ENCODE measurements at regions not wholly inside any gene's neighbourhood (a gene's known extent, or its start where the extent isn't known, plus 50 kb on each side); places are given as distances from the start of the nearest gene placed in this dataset.
"Not testable (repeated sequence)": the region's sequence is repeated elsewhere in the genome, so short reads cannot be mapped to it uniquely, and the experiment has no call there.

GRCh38 chr9:22189471-22189870, 180.4 kb upstream of the CDKN2B start:
- H3K36me3 Mint-ChIP-seq (ENCODE audit: low read depth) = no peaks in the 10 kb centered on the region
- H3K4me3 Mint-ChIP-seq = no peak overlapping the region
- DNase-seq (ENCODE audit: low read depth, low spot score) = no peak
- no peaks in the 10 kb centered on the region for H3K4me1 Mint-ChIP-seq
- peaks cover 9% of the 10 kb centered on the region for H3K27me3 Mint-ChIP-seq (ENCODE audit: low read depth)
- TF ChIP-seq CTCF (conservative IDR thresholded peaks at IDR 0.05) = no peak
- H3K9me3 Mint-ChIP-seq = peaks cover 4% of the 10 kb centered on the region
- no peak overlapping the region for H3K27ac Mint-ChIP-seq (ENCODE audit: unreplicated experiment)

GRCh38 chr9:22197000-22197399, 187.9 kb upstream of the CDKN2B start:
- not testable (repeated sequence) for DNase-seq (ENCODE audit: low read depth, low spot score); H3K9me3 Mint-ChIP-seq; H3K36me3 Mint-ChIP-seq (ENCODE audit: low read depth); H3K4me3 Mint-ChIP-seq; H3K4me1 Mint-ChIP-seq; H3K27me3 Mint-ChIP-seq (ENCODE audit: low read depth); H3K27ac Mint-ChIP-seq (ENCODE audit: unreplicated experiment)

- Mint-ChIP-seq H3K9me3 (no peaks in the 10 kb centered on the region), H3K27ac (ENCODE audit: unreplicated experiment) (no peak overlapping the region), H3K4me1 (peaks cover 4% of the 10 kb centered on the region), H3K4me3 (no peak overlapping the region), H3K27me3 (ENCODE audit: low read depth) (peaks cover 7% of the 10 kb centered on the region), H3K36me3 (ENCODE audit: low read depth) (no peaks in the 10 kb centered on the region)
- TF ChIP-seq CTCF (conservative IDR thresholded peaks at IDR 0.05) = no peak
- DNase-seq (ENCODE audit: low read depth, low spot score) = no peak
Observed at GRCh38 chr9:22198681-22199080, 189.6 kb upstream of the CDKN2B start.

- DNase-seq (ENCODE audit: low read depth, low spot score) = no peak
- H3K27ac Mint-ChIP-seq (ENCODE audit: unreplicated experiment) = no peak overlapping the region
- no peak for TF ChIP-seq CTCF (conservative IDR thresholded peaks at IDR 0.05)
- no peaks in the 10 kb centered on the region for H3K9me3 Mint-ChIP-seq
- no peak overlapping the region for H3K4me3 Mint-ChIP-seq
- H3K27me3 Mint-ChIP-seq (ENCODE audit: low read depth) = no peaks in the 10 kb centered on the region
- peaks cover 8% of the 10 kb centered on the region for H3K4me1 Mint-ChIP-seq
- H3K36me3 Mint-ChIP-seq (ENCODE audit: low read depth) = no peaks in the 10 kb centered on the region
Observed at GRCh38 chr9:22201256-22201655, 192.2 kb upstream of the CDKN2B start.

- H3K4me3 Mint-ChIP-seq = no peak overlapping the region
- no peak overlapping the region for H3K27ac Mint-ChIP-seq (ENCODE audit: unreplicated experiment)
- no peaks in the 10 kb centered on the region for H3K9me3 Mint-ChIP-seq
- no peak for DNase-seq (ENCODE audit: low read depth, low spot score)
- no peaks in the 10 kb centered on the region for H3K36me3 Mint-ChIP-seq (ENCODE audit: low read depth)
- H3K27me3 Mint-ChIP-seq (ENCODE audit: low read depth) = no peaks in the 10 kb centered on the region
- TF ChIP-seq CTCF (conservative IDR thresholded peaks at IDR 0.05) = no peak
- peaks cover 14% of the 10 kb centered on the region for H3K4me1 Mint-ChIP-seq
Observed at GRCh38 chr9:22203371-22204138, 194.4 kb upstream of the CDKN2B start.

- H3K36me3 Mint-ChIP-seq (ENCODE audit: low read depth) = no peaks in the 10 kb centered on the region
- no peak for DNase-seq (ENCODE audit: low read depth, low spot score)
- H3K4me1 Mint-ChIP-seq = peaks cover 14% of the 10 kb centered on the region
- H3K9me3 Mint-ChIP-seq = no peaks in the 10 kb centered on the region
- TF ChIP-seq CTCF (conservative IDR thresholded peaks at IDR 0.05) = no peak
- no peaks in the 10 kb centered on the region for H3K27me3 Mint-ChIP-seq (ENCODE audit: low read depth)
- no peak overlapping the region for H3K4me3 Mint-ChIP-seq
- H3K27ac Mint-ChIP-seq (ENCODE audit: unreplicated experiment) = no peak overlapping the region
Observed at GRCh38 chr9:22204240-22204639, 195.1 kb upstream of the CDKN2B start.

Data from neural crest cell (in vitro differentiated cells).